IMR-90 (cell line): ENCODE measurements at regions not wholly inside any gene's neighbourhood (a gene's known extent, or its start where the extent isn't known, plus 50 kb on each side); places are given as distances from the start of the nearest gene placed in this dataset.

Experiments
- ATAC-seq: fragments of 200-7000 bp; cut with Tn5 transposase; 2 replicates; pipeline ENCODE4 v1.9.1; 2020; ENCODE audit warnings: low read depth, mild to moderate bottlenecking, moderate library complexity
- BruUV-seq: library from RNA; stranded (reverse); fragments of 400-500 nt; replicated peaks from 2 replicates; lab custom pipeline; 2021; lab: Mats Ljungman, UMichigan
- CTCF ChIA-PET: fragments of 300-600 bp; formaldehyde crosslinking; extraction: SDS; loops from one replicate; lab custom pipeline; 2021; ENCODE audit warnings: antibody characterized with exemption; lab: Yijun Ruan, JAX
- POLR2A ChIA-PET: fragments of 300-600 bp; sonication (Branson Sonifier 250); formaldehyde crosslinking; loops from one replicate; lab custom pipeline; 2022; ENCODE audit warnings: antibody characterized with exemption; ENCODE audit not compliant: unreplicated experiment; lab: Charles Lee
- DNase-seq: peaks from one replicate; pipeline ENCODE4 v3.0.0; 2013
- H2AFZ ChIP-seq: replicated peaks from 2 replicates; pipeline ENCODE3; 2013; ENCODE audit warnings: low read length, mild to moderate bottlenecking; ENCODE audit not compliant: poor library complexity
- H2AK5ac ChIP-seq: 2 replicates; pipeline ENCODE4 v1.6.1; 2013; ENCODE audit warnings: low read depth, low read length, inconsistent platforms
- H2AK9ac ChIP-seq: replicated peaks from 2 replicates; pipeline ENCODE3; 2013; ENCODE audit warnings: mild to moderate bottlenecking, low read depth, low read length, moderate library complexity; ENCODE audit not compliant: poor library complexity
- H2BK120ac ChIP-seq: 2 replicates; pipeline ENCODE4 v1.6.1; 2013; ENCODE audit warnings: low read depth, low read length, inconsistent platforms
- H2BK15ac ChIP-seq: 3 replicates; pipeline ENCODE4 v1.6.1; 2013; ENCODE audit warnings: low read depth, low read length, inconsistent platforms
- H2BK20ac ChIP-seq: 2 replicates; pipeline ENCODE4 v1.6.1; 2013; ENCODE audit warnings: low read depth, mild to moderate bottlenecking, inconsistent platforms, low read length, moderate library complexity
- H2BK5ac ChIP-seq: 2 replicates; pipeline ENCODE4 v1.6.1; 2013; ENCODE audit warnings: mild to moderate bottlenecking, low read depth, low read length, inconsistent platforms; ENCODE audit not compliant: poor library complexity, severe bottlenecking
- H3K14ac ChIP-seq: replicated peaks from 2 replicates; pipeline ENCODE4 v1.6.1; 2013; ENCODE audit warnings: low read depth, low read length, inconsistent platforms
- H3K18ac ChIP-seq: 2 replicates; pipeline ENCODE4 v1.6.1; 2013; ENCODE audit warnings: low read depth, low read length, control low read depth
- H3K23ac ChIP-seq: 2 replicates; pipeline ENCODE4 v1.6.1; 2013; ENCODE audit warnings: low read depth, low read length, inconsistent platforms
- H3K27ac ChIP-seq: 2 replicates; pipeline ENCODE4 v1.5.1; 2013; ENCODE audit warnings: mild to moderate bottlenecking, control low read depth, low read length; ENCODE audit not compliant: insufficient read depth
- H3K27me3 ChIP-seq: 2 replicates; pipeline ENCODE4 v1.6.1; 2013; ENCODE audit warnings: low read length; ENCODE audit not compliant: control insufficient read depth, insufficient read depth
- H3K36me3 ChIP-seq: 2 replicates; pipeline ENCODE4 v1.6.1; 2013; ENCODE audit warnings: low read length, mixed read lengths; ENCODE audit not compliant: control insufficient read depth, insufficient read depth
- H3K4ac ChIP-seq: 2 replicates; pipeline ENCODE4 v1.6.1; 2013; ENCODE audit warnings: low read depth, low read length, inconsistent platforms
- H3K4me1 ChIP-seq: 2 replicates; pipeline ENCODE4 v1.6.1; 2013; ENCODE audit warnings: low read length, mixed read lengths; ENCODE audit not compliant: control insufficient read depth, insufficient read depth
- H3K4me2 ChIP-seq: 2 replicates; pipeline ENCODE4 v1.6.1; 2013; ENCODE audit warnings: low read depth, mild to moderate bottlenecking, control low read depth, low read length, moderate library complexity
- H3K4me3 ChIP-seq: 2 replicates; pipeline ENCODE4 v1.5.1; 2013; ENCODE audit warnings: low read depth, mild to moderate bottlenecking, control low read depth, low read length, moderate library complexity; ENCODE audit not compliant: insufficient read depth
- H3K56ac ChIP-seq: 2 replicates; pipeline ENCODE4 v1.6.1; 2013; ENCODE audit warnings: low read length, inconsistent platforms; ENCODE audit not compliant: insufficient read depth; ENCODE audit errors: extremely low read depth
- H3K79me1 ChIP-seq, 2 experiments: 2 replicates each; pipeline ENCODE4 v1.6.1; 2013; ENCODE audit warnings: low read length in 2 of 2, inconsistent platforms in 1 of 2, low read depth in 1 of 2
- H3K9ac ChIP-seq: 2 replicates; pipeline ENCODE4 v1.6.1; 2013; ENCODE audit warnings: low read depth, low read length, control low read depth
- H3K9me1 ChIP-seq: 2 replicates; pipeline ENCODE4 v1.6.1; 2013; ENCODE audit warnings: low read length, inconsistent platforms; ENCODE audit not compliant: insufficient read depth
- H3K9me3 ChIP-seq: 2 replicates; pipeline ENCODE4 v1.6.1; 2013; ENCODE audit warnings: low read length; ENCODE audit not compliant: control insufficient read depth, insufficient read depth
- H4K20me1 ChIP-seq: 2 replicates; pipeline ENCODE4 v1.6.1; 2013; ENCODE audit warnings: low read length, inconsistent platforms; ENCODE audit not compliant: insufficient read depth
- H4K5ac ChIP-seq: 2 replicates; pipeline ENCODE4 v1.6.1; 2013; ENCODE audit warnings: mild to moderate bottlenecking, low read depth, low read length, control low read depth
- H4K8ac ChIP-seq, 2 experiments: 2 replicates each; pipeline ENCODE4 v1.6.1; 2013; ENCODE audit warnings: low read depth in 2 of 2, low read length in 2 of 2, control low read depth in 1 of 2, inconsistent platforms in 1 of 2
- H4K91ac ChIP-seq: 2 replicates; pipeline ENCODE4 v1.6.1; 2013; ENCODE audit warnings: low read depth, low read length, inconsistent platforms; ENCODE audit not compliant: insufficient read depth
- BHLHE40 ChIP-seq: fragments of 150-350 bp; IDR thresholded peaks from 2 replicates; pipeline ENCODE4 v1.6.1; 2016; ENCODE audit warnings: mild to moderate bottlenecking, low read depth, low read length
- CEBPB ChIP-seq: IDR thresholded peaks from 2 replicates; pipeline ENCODE4 v1.6.1; 2012; ENCODE audit warnings: low read depth, low read length, improper control_type of control experiment
- CHD1 ChIP-seq: IDR thresholded peaks from 2 replicates; pipeline ENCODE4 v1.6.1; 2012; ENCODE audit warnings: low read depth, low read length, improper control_type of control experiment
- MAFK ChIP-seq: IDR thresholded peaks from 2 replicates; pipeline ENCODE4 v1.6.1; 2012; ENCODE audit warnings: low read depth, low read length, improper control_type of control experiment
- MAZ ChIP-seq: IDR thresholded peaks from 2 replicates; pipeline ENCODE4 v1.6.1; 2012; ENCODE audit warnings: low read depth, mild to moderate bottlenecking, low read length, improper control_type of control experiment, moderate library complexity, borderline replicate concordance
- MXI1 ChIP-seq: IDR thresholded peaks from 2 replicates; pipeline ENCODE4 v1.6.1; 2012; ENCODE audit warnings: low read depth, mild to moderate bottlenecking, low read length, moderate library complexity, borderline replicate concordance
- NFE2L2 ChIP-seq: fragments of 150-350 bp; IDR thresholded peaks from 2 replicates; pipeline ENCODE4 v1.6.1; 2016; ENCODE audit warnings: low read depth, mild to moderate bottlenecking, low read length
- POLR2A ChIP-seq: IDR thresholded peaks from 2 replicates; pipeline ENCODE4 v1.6.1; 2012; ENCODE audit warnings: mild to moderate bottlenecking, low read depth, low read length
- RAD21 ChIP-seq: IDR thresholded peaks from 2 replicates; pipeline ENCODE4 v1.6.1; 2012; ENCODE audit warnings: low read length, improper control_type of control experiment
- RCOR1 ChIP-seq: IDR thresholded peaks from 2 replicates; pipeline ENCODE4 v1.6.1; 2012; ENCODE audit warnings: mild to moderate bottlenecking, low read length, improper control_type of control experiment; ENCODE audit not compliant: insufficient replicate concordance
- RFX5 ChIP-seq: IDR thresholded peaks from 2 replicates; pipeline ENCODE4 v1.8.0; 2012; ENCODE audit warnings: low read depth, mild to moderate bottlenecking, low read length, moderate library complexity
- SMC3 ChIP-seq: fragments of 150-350 bp; IDR thresholded peaks from 2 replicates; pipeline ENCODE4 v1.6.1; 2016; ENCODE audit warnings: low read depth, mild to moderate bottlenecking, antibody characterized with exemption, low read length, moderate library complexity
- WGBS, 2 experiments: methylation state at CpG; one replicate each; pipeline versions ENCODE4 v1.1.5 to v1.1.7; 2013; ENCODE audit warnings: missing lambda C conversion rate in 2 of 2; ENCODE audit not compliant: insufficient read length in 1 of 2; ENCODE audit errors: extremely low coverage in 2 of 2; 5-methylcytosine and 5-hydroxymethylcytosine counted together
- dilution Hi-C: fragments of 300-500 bp; cut with HindIII; formaldehyde crosslinking; loops from one replicate; pipeline ENCODE4 v1.14.3; 2018; ENCODE audit warnings: low sequenced_read_pairs; ENCODE audit not compliant: unreplicated experiment
- in situ Hi-C: fragments of 300-500 bp; cut with MboI; formaldehyde crosslinking; loops from 3 replicates; pipeline ENCODE4 v1.14.3; 2019; ENCODE audit warnings: low sequenced_read_pairs, inconsistent platforms, mixed read lengths
- intact Hi-C: fragments of 100-400 bp; cut with micrococcal nuclease; formaldehyde crosslinking; loops from 2 replicates; pipeline ENCODE4 v1.10.0; 2022
- TF ChIP-seq, protein P1 (sequence below): fragments of 150-350 bp; IDR thresholded peaks from 2 replicates; pipeline ENCODE4 v1.6.1; 2016; ENCODE audit warnings: low read depth, mild to moderate bottlenecking, low read length, moderate library complexity, borderline replicate concordance
- TF ChIP-seq, protein P2 (sequence below): fragments of 150-350 bp; IDR thresholded peaks from 2 replicates; pipeline ENCODE4 v1.6.1; 2017; ENCODE audit warnings: mild to moderate bottlenecking, antibody characterized with exemption, low read length, low read depth
- TF ChIP-seq, protein P3 (sequence below): conservative IDR thresholded peaks from 2 replicates; pipeline ENCODE4 v1.5.1; 2012; ENCODE audit warnings: mild to moderate bottlenecking, low read depth, low read length, improper control_type of control experiment

DNA sequence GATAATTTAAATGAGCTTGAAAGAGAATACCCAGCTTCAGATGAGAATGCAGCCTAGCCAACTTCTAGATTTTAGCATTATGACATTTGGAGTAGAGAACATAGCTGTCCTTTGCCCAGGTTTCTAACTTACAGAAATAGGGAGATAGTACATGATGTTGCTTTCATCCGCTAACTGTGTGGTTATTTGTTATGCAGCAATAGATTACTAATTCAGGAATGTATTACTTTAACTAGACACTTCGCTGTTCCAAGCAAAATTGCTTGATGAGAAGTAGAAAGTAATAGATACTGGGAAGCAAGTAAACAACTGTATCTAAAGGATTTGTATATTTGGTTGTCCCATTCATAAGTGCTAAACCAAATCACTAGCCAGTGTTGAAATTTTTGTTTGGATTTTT lies 790.9 kb upstream of the PRR20A start:
- H3K23ac ChIP-seq = no peak overlapping the region
- CTCF ChIA-PET = no interaction called here
- H2BK20ac ChIP-seq = no peak overlapping the region
- no peak for DNase-seq
- no peak overlapping the region for H4K91ac ChIP-seq
- H3K4me1 ChIP-seq = no peaks in the 10 kb centered on the region
- H3K9ac ChIP-seq = no peak overlapping the region
- no peak overlapping the region for H4K5ac ChIP-seq
- H3K9me3 ChIP-seq = peaks cover 10% of the 10 kb centered on the region
- WGBS, 2 experiments = no CpG with 5 or more reads among the region's 2 CpGs
- no peak overlapping the region for H3K14ac ChIP-seq
- no peak overlapping the region for H2AK5ac ChIP-seq
- no peak for ATAC-seq
- H3K56ac ChIP-seq = no peak overlapping the region
- H3K9me1 ChIP-seq = no peaks in the 10 kb centered on the region
- H3K27ac ChIP-seq = no peak overlapping the region
- H2AK9ac ChIP-seq = no peak overlapping the region
- TF ChIP-seq NFE2L2 (no peak), MAFK (no peak), POLR2A (no peak), CHD1 (no peak), MXI1 (no peak), RAD21 (no peak), RCOR1 (no peak), MAZ (no peak), RFX5 (no peak), BHLHE40 (no peak), SMC3 (no peak), CEBPB (no peak)
- TF ChIP-seq, protein P1, sequence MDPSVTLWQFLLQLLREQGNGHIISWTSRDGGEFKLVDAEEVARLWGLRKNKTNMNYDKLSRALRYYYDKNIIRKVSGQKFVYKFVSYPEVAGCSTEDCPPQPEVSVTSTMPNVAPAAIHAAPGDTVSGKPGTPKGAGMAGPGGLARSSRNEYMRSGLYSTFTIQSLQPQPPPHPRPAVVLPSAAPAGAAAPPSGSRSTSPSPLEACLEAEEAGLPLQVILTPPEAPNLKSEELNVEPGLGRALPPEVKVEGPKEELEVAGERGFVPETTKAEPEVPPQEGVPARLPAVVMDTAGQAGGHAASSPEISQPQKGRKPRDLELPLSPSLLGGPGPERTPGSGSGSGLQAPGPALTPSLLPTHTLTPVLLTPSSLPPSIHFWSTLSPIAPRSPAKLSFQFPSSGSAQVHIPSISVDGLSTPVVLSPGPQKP = no peak
- TF ChIP-seq, protein P2, sequence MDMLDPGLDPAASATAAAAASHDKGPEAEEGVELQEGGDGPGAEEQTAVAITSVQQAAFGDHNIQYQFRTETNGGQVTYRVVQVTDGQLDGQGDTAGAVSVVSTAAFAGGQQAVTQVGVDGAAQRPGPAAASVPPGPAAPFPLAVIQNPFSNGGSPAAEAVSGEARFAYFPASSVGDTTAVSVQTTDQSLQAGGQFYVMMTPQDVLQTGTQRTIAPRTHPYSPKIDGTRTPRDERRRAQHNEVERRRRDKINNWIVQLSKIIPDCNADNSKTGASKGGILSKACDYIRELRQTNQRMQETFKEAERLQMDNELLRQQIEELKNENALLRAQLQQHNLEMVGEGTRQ = no peak
- TF ChIP-seq, protein P3, sequence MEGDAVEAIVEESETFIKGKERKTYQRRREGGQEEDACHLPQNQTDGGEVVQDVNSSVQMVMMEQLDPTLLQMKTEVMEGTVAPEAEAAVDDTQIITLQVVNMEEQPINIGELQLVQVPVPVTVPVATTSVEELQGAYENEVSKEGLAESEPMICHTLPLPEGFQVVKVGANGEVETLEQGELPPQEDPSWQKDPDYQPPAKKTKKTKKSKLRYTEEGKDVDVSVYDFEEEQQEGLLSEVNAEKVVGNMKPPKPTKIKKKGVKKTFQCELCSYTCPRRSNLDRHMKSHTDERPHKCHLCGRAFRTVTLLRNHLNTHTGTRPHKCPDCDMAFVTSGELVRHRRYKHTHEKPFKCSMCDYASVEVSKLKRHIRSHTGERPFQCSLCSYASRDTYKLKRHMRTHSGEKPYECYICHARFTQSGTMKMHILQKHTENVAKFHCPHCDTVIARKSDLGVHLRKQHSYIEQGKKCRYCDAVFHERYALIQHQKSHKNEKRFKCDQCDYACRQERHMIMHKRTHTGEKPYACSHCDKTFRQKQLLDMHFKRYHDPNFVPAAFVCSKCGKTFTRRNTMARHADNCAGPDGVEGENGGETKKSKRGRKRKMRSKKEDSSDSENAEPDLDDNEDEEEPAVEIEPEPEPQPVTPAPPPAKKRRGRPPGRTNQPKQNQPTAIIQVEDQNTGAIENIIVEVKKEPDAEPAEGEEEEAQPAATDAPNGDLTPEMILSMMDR = no peak
- no peak overlapping the region for H2AFZ ChIP-seq
- H3K4me3 ChIP-seq = no peak overlapping the region
- intact Hi-C loops (loop anchor here (5.0 kb wide), 1 partner anchor 38 kb away; no protein-coding TSS in a partner anchor), in situ Hi-C loops (no loop called here), dilution Hi-C loops (no loop called here)
- H4K20me1 ChIP-seq = no peaks in the 10 kb centered on the region
- POLR2A ChIA-PET = no interaction called here
- H2BK15ac ChIP-seq = no peak overlapping the region
- H4K8ac ChIP-seq = no peak overlapping the region
- H3K18ac ChIP-seq = no peak overlapping the region
- H2BK5ac ChIP-seq = no peak overlapping the region
- no peaks in the 10 kb centered on the region for H3K27me3 ChIP-seq
- H3K79me1 ChIP-seq = no peaks in the 10 kb centered on the region
- H2BK120ac ChIP-seq = no peak overlapping the region
- no peak overlapping the region for H3K4me2 ChIP-seq
- BruUV-seq = no TSS peak
- no peak overlapping the region for H3K4ac ChIP-seq
- no peaks in the 10 kb centered on the region for H3K36me3 ChIP-seq
